Lower leg skin (tissue), 3 donors: ENCODE measurements at regions not wholly inside any gene's neighbourhood (a gene's known extent, or its start where the extent isn't known, plus 50 kb on each side); places are given as distances from the start of the nearest gene placed in this dataset.

Experiments
- CTCF ChIP-seq, 3 donors: fragments of 450-650 bp; IDR thresholded peaks; one replicate each; pipeline ENCODE4 v1.5.1; 2016; ENCODE audit warnings: antibody characterized with exemption in 3 of 3, mild to moderate bottlenecking in 3 of 3, moderate library complexity in 2 of 3
- POLR2A ChIP-seq, 2 donors: fragments of 450-650 bp; IDR thresholded peaks; one replicate each; pipeline ENCODE4 v1.6.1; 2016 to 2017; ENCODE audit warnings: antibody characterized with exemption in 2 of 2, mild to moderate bottlenecking in 1 of 2, moderate library complexity in 1 of 2

- TF ChIP-seq CTCF (IDR thresholded peaks at IDR 0.05) (no peak), POLR2A (IDR thresholded peaks at IDR 0.05) (no peak)
Measured at GRCh38 chr10:64785816-64786215, 1264.6 kb downstream of the REEP3 start.
